ENCODE measurements at regions not wholly inside any gene's neighbourhood (a gene's known extent, or its start where the extent isn't known, plus 50 kb on each side); places are given as distances from the start of the nearest gene placed in this dataset.
"Not testable (repeated sequence)": the region's sequence is repeated elsewhere in the genome, so short reads cannot be mapped to it uniquely, and the experiment has no call there.

- no peak for DNase-seq
Observed at GRCh38 chr11:37333345-37333744, 735.3 kb upstream of the RAG2 start.

DNA sequence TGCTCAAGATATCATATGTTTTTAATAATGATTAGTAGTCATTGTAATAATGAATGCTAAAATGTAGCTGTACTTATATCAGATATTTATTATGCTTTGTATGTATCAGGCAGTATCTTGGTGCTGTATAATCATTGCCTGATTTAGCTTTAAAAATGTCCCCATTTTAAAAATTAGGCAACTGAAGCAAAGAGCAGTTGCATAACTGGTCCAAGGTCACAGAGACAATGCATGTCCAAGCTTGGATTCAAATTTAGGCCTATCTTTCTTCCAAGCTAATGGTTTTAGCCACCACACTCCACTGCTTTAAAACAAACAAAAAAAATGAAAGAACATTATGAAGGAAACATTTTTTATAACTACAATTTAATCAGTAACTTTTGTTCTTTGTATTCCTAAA is 725.8 kb upstream of the RAG2 start:
- DNase-seq, result no peak

DNA sequence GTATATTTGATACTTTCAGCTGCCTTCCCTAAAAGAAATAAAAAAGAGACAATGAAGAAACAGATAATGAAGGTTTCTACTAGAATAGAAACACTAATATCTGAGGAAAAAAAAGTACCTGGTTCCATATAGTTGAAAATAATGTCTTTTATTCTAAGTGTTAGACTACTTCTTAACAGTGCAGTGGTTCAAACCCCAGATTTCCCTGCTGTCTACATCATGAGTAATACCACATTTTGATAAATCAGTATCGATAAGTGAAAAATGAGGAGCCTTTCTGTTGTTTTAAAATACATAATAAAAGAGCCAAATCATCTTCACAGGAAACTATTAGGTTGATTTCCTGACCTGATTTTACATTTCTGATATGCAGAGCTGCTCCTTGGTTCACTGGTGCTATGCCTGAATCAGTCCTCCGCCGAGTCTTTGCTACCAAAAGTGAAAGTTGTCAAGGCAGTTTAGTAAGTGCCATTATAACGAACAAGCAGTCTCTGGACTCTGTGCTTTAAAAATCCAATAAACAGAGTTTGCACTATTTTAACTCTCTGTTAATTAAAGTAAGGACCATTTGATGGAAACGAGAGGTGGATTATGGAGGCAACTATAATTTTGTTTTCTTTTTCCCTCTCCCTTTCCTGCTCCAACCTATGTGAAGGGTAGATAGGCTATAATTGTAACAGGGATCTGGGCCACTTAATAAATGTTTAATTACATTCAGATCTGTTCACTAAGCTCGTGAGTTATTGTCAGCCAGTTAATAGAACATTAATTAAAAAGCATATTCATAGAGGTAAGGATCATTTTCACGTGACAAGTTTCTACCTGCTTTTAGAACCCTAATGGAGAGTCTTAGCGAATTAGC is 724.5 kb upstream of the RAG2 start:
- no peak for DNase-seq

- DNase-seq, result no peak
Observed at GRCh38 chr11:37320921-37321320, 722.9 kb upstream of the RAG2 start.

GRCh38 chr11:37317803-37318202 is 719.8 kb upstream of the RAG2 start:
- DNase-seq, result no peak

DNA sequence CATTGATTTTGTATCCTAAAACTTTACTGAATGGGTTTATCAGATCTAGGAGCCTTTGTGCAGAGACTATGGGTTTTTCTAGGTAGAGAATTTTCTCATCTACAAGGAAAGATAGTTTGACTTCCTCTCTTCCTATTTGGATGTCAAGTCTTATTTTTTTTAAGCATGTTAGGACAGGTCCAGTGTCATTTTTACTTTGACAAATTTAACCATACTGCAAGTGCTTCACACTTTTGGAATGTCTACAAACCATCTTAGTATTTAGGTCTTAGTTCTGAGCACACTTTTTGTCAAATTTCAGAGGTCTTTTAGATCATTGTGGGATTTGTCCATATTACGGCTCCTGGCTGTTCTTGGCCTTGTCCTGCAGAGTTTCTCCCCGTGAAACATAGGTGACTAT is 715.2 kb upstream of the RAG2 start:
- no peak for DNase-seq

GRCh38 chr11:37306563-37306962 is 708.5 kb upstream of the RAG2 start:
- no peak for DNase-seq

GRCh38 chr11:37301405-37301804 is 703.4 kb upstream of the RAG2 start:
- DNase-seq, result not testable (repeated sequence)

DNA sequence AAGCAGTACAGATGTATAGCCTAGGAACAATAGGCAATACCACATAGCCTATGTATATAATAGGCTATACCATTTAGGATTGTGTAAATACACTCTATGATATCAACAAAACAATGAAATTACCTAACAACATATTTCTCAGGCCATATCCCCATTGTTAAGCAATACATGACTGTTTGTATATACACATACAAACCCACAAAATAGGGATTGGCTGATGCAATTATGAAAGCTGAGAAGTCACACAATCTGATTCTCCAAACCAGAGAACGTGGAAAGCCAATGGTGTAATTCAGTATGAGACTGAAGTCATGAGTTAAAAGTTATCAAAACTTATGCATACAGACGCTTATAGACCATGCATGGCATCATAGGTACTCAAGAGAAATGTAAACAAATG is 700.1 kb upstream of the RAG2 start:
- DNase-seq, result no peak

DNA sequence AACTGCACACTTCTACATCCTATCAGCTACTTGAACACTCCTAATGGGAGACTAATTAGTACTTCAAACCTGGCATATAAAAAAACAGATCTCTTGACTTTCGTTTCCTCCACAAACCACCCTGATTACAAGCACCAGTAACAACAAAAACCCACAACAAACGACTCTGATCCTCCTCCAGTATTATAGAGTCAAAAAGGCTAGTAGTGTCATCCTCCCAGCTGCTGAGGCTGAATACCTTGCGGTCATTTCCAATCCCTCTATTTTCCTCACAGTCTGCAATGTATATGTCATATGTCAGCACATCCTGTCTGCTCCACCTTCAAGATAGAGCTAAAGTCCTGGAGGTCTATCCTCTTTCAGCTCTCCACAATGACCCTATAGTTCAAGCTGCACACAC is 688.9 kb upstream of the RAG2 start:
- DNase-seq, result no peak

DNA sequence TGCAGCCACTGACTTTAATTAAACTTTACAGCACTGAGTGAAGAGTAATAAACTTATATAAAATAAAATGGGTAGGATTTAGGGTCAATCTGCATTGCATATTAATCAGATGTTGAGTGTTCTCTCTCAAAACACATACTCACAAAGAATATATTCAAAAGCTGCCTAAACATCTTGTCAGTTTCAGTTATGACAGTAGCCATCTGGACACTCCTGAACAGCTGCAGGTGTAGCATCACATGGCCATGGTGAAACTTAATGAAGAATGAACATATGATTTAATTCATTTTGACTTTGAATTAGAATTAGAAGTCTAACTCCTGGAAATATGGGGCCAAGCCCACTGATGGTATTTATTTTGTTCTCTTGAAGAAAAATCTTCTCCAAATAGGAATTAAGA is 684.3 kb upstream of the RAG2 start:
- no peak for DNase-seq

GRCh38 chr11:37280200-37280599 is 682.2 kb upstream of the RAG2 start:
- no peak for DNase-seq

DNA sequence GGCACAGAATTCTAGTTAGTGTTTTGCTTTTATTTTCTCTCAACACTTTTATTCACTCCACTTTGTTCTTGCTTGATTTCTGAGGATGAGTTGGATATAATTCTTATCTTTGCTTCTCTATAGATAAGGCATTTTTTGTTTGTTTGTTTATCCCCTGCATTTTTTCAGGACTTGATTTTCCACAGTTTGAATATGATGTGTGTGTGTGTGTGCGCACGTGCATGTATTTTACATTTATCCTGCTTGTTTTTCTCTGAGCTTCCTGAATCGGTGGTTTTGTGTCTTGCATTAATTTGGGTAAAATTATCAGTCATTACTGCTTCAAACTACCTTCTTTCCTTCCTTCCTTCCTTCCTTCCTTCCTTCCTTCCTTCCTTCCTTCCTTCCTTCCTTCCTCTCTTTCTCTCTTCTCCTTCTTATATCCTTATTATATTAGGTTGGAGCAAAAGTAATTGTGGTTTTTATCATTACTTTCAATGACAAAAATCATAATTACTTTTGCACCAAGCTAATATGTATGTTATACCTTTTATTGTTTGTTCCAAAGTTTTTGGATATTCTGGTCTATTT is 679.9 kb upstream of the RAG2 start:
- no peak for DNase-seq

DNA sequence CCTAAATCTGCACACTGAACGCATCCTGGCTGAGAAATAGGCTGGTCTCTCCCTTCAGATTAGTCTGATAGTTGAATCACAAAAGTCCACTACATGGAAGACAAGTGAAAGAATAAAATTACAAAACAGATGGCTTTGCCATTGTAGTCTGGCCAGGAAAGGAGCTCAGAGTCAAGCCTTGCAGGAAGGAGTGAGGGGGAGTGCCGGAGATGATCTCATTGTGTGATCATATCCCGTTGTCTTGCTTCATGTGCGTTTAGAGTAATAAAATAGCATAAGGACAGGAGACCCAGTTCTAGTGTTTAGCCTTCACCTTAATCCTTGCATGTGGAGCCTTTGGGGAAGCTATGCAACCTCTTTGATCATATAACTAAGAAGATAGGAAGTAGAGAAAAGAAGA is 666.7 kb upstream of the RAG2 start:
- DNase-seq, result no peak

- no peak for DNase-seq
Observed at GRCh38 chr11:37264060-37264459, 666.0 kb upstream of the RAG2 start.

GRCh38 chr11:37263467-37263866 is 665.4 kb upstream of the RAG2 start:
- DNase-seq, result not testable (repeated sequence)

GRCh38 chr11:37259734-37260133 is 661.7 kb upstream of the RAG2 start:
- no peak for DNase-seq

- no peak for DNase-seq
Observed at GRCh38 chr11:37248145-37248544, 650.1 kb upstream of the RAG2 start.

GRCh38 chr11:37246092-37246491 is 648.1 kb upstream of the RAG2 start:
- DNase-seq, result not testable (repeated sequence)

DNA sequence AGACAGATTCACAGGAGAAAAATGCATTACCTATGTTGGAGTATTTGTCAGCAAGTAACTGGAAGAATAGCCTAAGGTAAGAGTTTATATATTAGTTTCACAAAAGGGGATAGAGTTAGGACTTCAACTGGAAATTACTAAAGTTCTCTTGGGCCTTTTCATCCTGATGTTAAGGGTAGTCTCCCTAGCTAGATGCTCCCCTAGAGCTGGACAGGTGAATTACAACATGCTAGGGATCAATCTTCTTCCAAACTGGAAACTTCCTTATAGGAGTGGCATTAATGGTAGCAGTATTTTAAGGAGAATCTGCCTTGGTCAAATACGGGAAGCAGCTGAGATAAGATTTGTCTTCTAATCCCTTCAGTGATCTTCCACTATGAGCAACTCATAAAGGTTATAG is 632.8 kb upstream of the RAG2 start:
- DNase-seq, result no peak

- DNase-seq, result no peak
Observed at GRCh38 chr11:37223962-37224361, 625.9 kb upstream of the RAG2 start.

GRCh38 chr11:37203006-37203405 is 605.0 kb upstream of the RAG2 start:
- no peak for DNase-seq

DNA sequence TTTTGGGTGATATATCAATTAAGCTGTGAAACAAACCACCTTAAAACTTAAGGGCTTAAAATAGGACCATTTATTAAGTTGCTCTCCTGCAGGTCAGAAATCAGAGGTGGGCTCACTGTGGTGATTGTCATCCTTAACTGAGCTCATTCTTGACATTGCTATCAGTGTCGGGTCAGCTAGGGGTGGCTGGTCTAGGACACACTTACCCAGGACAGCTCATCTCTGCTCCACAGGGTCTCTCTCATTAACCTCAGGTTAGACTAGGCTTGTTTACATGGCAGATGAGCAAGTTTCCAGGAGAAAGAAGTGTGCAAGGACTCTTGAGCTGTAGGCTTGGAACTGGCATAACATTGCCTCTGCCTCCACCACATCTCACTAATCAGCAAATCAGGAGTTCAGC is 601.0 kb upstream of the RAG2 start:
- no peak for DNase-seq

DNA sequence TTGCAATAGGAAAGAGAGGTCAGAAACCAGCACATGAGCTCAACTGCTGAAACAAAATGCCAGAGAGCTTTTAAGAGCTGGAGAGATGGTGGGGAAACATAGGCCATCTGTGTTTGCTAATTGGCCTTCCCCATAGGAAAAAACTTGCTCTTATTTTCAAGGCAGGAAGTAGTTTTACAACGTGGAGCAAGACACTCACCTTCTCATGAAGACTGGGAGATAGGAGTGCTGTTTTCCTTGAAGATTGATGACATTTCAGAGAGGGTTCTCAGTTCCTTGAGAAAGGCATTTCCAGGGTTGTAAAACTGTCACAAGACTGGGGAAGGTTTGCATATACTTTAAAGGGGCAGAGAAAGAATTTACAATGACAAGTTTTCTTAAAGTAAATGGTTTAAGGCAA is 586.3 kb upstream of the RAG2 start:
- no peak for DNase-seq
